GM21723 (cell line): ENCODE measurements at regions not wholly inside any gene's neighbourhood (a gene's known extent, or its start where the extent isn't known, plus 50 kb on each side); places are given as distances from the start of the nearest gene placed in this dataset.

ENCODE experiments used
- ATAC-seq: cut with Tn5 transposase; IDR thresholded peaks from one replicate; pipeline ENCODE4 v1.9.1; 2021; ENCODE audit warnings: mild to moderate bottlenecking, moderate library complexity; ENCODE audit not compliant: unreplicated experiment

- no peak for ATAC-seq
These were observed 139.2 kb upstream of the NAMPT start for GRCh38 chr7:106423821-106424475.

- ATAC-seq, result no peak
These were observed 138.3 kb upstream of the NAMPT start for GRCh38 chr7:106423111-106423510.

- no peak for ATAC-seq
These were observed 136.5 kb upstream of the NAMPT start for GRCh38 chr7:106421181-106421762.

- ATAC-seq, result no peak
These were observed 136.0 kb upstream of the NAMPT start for GRCh38 chr7:106420736-106421135.

GRCh38 chr7:106420210-106420609 lies 135.4 kb upstream of the NAMPT start:
- no peak for ATAC-seq

GRCh38 chr7:106419455-106420182 lies 134.8 kb upstream of the NAMPT start:
- ATAC-seq, result no peak

GRCh38 chr7:106418526-106418925 lies 133.7 kb upstream of the NAMPT start:
- ATAC-seq, result no peak

- no peak for ATAC-seq
These were observed 133.3 kb upstream of the NAMPT start for GRCh38 chr7:106418094-106418493.

GRCh38 chr7:106417273-106417902 lies 132.6 kb upstream of the NAMPT start:
- ATAC-seq, result no peak

GRCh38 chr7:106416430-106416829 lies 131.6 kb upstream of the NAMPT start:
- no peak for ATAC-seq

- no peak for ATAC-seq
These were observed 130.7 kb upstream of the NAMPT start for GRCh38 chr7:106415433-106415832.

- no peak for ATAC-seq
These were observed 128.7 kb upstream of the NAMPT start for GRCh38 chr7:106413446-106413845.

GRCh38 chr7:106405697-106406141 lies 120.9 kb upstream of the NAMPT start:
- no peak for ATAC-seq

GRCh38 chr7:106402898-106403297 lies 118.1 kb upstream of the NAMPT start:
- ATAC-seq, result no peak

GRCh38 chr7:106400923-106401322 lies 116.1 kb upstream of the NAMPT start:
- ATAC-seq, result no peak

GRCh38 chr7:106398786-106399185 lies 114.0 kb upstream of the NAMPT start:
- no peak for ATAC-seq

GRCh38 chr7:106397994-106398393 lies 113.2 kb upstream of the NAMPT start:
- no peak for ATAC-seq

- no peak for ATAC-seq
These were observed 109.7 kb upstream of the NAMPT start for GRCh38 chr7:106394526-106394925.

- ATAC-seq, result no peak
These were observed 108.9 kb upstream of the NAMPT start for GRCh38 chr7:106393564-106394251.

GRCh38 chr7:106392590-106392989 lies 107.8 kb upstream of the NAMPT start:
- ATAC-seq, result no peak

GRCh38 chr7:106392144-106392543 lies 107.4 kb upstream of the NAMPT start:
- ATAC-seq, result no peak
